HL-60 (cell line): ENCODE measurements at regions not wholly inside any gene's neighbourhood (a gene's known extent, or its start where the extent isn't known, plus 50 kb on each side); places are given as distances from the start of the nearest gene placed in this dataset.

Source experiments
- CTCF ChIP-seq: IDR thresholded peaks from one replicate; pipeline ENCODE4 v1.5.1; 2011; ENCODE audit warnings: low read length, control low read depth, inconsistent platforms; ENCODE audit not compliant: insufficient read depth
- POLR2AphosphoS5 ChIP-seq: IDR thresholded peaks from 2 replicates; pipeline ENCODE4 v1.6.1; 2012; ENCODE audit warnings: low read depth
- REST ChIP-seq: IDR thresholded peaks from 2 replicates; pipeline ENCODE4 v1.6.1; 2012; ENCODE audit warnings: low read depth; ENCODE audit not compliant: insufficient replicate concordance

- TF ChIP-seq CTCF: no peak
- TF ChIP-seq POLR2AphosphoS5: no peak
- no peak for TF ChIP-seq REST
Observed at GRCh38 chr3:67171841-67172240, 173.7 kb downstream of the KBTBD8 start.
